NAMALWA (cell line): ENCODE measurements at regions not wholly inside any gene's neighbourhood (a gene's known extent, or its start where the extent isn't known, plus 50 kb on each side); places are given as distances from the start of the nearest gene placed in this dataset.

Experiments used
- DNase-seq: peaks from one replicate; pipeline ENCODE4 v3.0.0-alpha.2; 2015; ENCODE audit warnings: low spot score

DNA sequence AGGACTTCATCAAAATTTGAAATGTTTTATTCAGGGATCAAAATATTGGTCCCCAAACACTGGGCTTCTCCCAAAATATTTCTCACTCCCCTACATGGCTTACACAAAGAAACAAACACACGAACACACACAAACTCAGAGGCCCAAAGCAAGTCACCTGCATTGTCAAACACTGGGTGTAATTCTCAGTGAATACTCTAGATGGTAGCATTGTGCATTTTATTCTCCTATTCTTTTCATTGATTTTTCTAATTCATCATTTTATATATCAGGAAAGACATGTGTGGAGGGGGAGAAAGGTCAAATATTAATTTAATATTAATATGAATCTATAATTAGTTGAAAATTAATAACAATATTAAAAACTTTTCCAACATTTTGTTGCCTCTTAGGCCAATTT lies 72.3 kb upstream of the TNMD start:
- DNase-seq = peak; percentile 28

DNA sequence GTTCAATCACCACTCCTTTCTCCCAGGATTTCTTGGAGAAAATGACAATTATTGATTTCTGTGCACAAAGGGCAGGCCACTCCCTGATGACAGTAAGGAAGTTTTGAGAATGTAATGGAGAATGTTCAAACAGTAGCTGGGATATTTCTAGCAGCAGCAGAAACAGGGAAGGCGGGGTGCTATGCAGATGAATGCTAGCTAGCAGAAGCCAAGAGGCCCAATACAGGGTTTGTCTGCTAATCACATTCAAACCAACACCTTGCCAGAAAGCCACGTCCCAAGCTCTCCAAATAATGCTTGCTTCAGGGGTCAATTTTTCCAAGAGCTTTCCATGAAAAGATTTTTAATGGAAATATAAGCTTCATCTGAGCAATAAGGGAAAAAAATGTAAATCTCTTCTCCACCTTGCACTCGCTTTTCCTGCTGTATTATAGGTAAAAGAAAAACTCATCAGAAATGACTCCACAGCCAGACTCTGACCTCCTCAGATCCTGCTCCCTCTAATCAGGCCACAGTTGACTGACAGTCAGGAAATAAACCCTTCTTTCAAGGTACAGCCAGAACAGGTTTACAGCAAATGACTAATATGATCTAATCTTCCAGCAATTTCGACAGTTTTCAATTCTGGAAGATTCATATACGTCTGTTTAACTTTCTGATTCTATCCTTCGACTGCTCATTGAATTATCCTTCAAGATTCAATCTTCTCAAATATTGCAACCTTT lies 84.7 kb upstream of the PCDH19 start:
- no peak for DNase-seq

DNA sequence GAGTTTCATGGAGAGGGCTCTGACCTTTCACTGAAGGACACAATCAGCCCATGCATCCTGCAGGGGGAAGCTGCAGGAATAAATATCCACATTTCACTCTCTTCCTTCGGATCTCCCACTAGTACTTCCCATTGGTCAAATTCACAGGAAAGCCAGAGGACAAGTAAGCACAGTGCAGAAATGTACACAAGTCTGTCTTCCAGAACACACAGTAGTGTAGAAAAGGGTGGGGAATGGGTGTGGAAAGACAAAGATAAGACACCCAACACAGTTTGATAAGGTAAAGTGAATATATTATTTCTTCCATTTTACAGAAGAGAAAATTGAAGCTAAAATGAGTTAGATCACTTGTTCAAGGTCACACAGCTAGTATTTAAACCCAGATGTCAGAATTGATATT lies 81.1 kb upstream of the PCDH19 start:
- DNase-seq = no peak

DNA sequence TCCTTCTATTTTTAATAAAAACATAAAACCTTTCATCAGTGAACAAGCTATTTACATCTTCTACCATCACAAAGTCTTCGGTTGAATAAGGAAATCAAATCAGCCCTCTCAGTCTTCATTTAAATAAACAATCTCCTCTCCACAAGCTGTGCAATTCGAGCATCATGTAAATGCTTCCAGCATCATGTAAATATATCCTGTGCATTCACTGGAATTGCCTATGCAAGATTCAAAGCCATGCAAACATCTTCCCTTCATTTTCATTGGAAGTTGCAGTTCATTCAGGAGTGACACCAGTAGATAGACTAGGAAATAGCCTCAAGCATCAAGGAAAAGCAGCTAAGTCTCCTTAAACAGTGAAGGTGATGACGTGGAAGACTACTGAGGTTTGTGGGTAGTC lies 77.7 kb upstream of the PCDH19 start:
- no peak for DNase-seq

DNA sequence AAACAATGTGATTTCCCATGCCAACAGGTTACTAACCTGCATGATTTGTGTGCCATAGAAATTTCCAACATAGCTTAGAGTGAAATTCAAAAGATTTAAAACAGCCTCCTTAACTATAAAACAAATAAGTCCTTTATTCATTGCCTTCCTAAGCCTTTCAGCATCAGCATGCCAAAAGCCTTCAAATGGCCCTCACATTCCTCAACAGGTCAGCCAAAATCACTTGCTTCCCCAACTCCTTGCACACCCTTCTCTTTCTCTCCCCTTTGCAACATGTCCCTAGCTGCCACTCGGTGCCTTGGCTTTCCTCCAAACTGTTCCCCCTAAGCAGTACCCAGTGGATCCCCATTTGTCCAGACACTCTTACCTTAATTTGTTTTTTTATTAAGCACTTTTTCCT lies 74.9 kb upstream of the PCDH19 start:
- DNase-seq = no peak

DNA sequence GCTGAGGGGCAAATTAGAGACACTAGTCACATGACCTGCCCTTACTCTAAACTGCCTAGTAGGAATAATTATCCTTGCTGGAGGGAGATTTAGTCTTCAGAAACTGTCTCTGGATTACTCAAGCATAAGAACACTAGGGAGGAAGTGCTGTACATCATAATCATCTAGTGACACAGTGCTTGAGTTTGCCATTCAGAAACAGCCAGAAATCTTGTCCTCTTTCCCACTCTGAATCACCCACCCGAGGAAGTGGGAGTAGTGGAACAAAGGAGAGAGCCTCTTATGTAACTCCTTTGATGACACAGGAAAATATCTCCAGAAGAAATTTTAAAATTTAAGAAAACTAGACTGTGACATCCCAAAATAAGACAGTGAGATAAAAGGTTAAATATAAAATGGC lies 69.3 kb upstream of the PCDH19 start:
- no peak for DNase-seq

DNA sequence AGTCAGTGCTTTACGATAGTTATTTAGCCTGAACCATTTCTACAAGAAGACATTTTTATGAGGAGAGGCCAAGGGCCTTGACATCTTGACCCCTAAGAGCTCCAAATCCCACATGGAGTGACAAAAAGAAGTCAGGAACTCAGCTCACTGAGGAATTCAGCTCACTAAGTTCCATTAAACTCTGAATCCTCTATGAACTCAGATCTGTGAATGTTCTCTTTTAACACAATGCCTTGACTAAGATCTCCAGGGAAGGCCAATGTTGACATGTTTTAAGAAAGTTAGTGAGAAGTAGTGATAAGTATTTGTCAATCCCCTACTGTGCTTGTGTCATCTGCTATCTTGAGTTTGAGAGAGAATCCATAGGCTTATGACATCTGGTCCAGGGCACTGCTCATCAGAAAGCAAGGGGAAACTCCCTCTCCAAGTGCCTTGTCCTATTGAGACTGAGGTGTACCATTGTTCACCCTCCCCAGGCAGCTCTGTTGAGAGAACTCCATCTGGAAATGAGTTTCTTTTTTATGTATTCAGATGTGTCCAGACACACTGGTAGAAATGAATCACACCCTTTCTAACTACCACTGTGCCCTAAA lies 68.7 kb upstream of the PCDH19 start:
- no peak for DNase-seq

DNA sequence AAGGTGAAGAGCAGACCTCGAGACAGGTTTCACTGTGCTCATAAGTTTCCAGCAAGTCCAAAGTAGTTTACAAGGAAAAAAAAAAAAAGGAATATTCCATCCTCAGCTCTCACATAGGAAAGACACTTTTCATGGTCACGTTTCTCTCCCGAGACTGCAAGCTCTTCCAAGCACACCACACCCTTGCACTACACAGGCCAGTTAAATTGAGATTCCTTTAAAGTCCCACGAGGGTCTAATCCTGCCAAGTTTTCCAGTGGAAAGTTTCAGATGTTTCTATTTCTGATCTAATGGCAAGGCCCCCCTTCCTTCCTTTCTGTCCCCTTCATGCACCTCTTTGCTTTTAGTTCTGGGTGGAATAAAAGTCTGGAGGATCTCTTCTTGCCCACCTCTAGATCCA lies 67.9 kb upstream of the PCDH19 start:
- no peak for DNase-seq

DNA sequence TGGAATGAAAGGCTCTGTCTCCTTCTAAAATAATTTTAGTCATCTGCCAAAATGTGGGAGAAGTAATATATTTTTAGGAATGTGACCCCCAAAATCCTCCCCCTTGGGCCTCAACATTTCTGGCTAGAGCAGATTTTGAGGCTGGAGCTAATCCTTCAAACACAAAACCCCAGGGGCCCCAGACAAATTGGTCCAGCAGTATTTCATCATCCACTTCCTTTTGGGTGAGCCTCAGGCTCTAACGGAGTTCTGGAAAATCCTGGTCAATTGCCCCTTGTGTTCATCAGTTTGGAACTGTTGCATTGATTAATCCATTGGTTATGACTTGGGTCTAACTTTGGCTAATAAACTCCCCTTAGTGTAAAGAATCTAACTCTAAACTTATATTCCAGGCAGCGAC lies 67.4 kb upstream of the PCDH19 start:
- no peak for DNase-seq
